ENCODE measurements at regions not wholly inside any gene's neighbourhood (a gene's known extent, or its start where the extent isn't known, plus 50 kb on each side); places are given as distances from the start of the nearest gene placed in this dataset.
"Not testable (repeated sequence)": the region's sequence is repeated elsewhere in the genome, so short reads cannot be mapped to it uniquely, and the experiment has no call there.

DNA sequence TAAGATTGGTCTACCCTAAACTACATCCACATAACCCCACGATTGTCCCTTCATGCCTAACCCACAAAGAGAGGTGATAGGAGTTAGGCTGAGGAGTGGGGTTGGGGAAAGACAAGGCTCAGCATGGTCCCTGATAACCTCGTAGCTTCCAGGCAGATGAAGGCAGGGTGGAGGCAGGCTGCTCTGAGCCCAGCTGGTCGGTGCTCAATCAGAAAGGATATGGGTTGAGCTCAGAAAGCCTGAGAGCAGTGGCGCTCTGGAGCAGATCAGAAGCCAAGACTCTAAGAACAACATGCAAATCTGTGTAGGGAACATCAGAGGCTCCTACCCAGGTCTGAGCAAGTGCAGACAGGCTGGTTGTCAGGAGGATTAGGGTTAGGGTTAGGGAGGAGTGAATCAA is 353.0 kb downstream of the GOLGA6L6 start:
- TF ChIP-seq, protein P1, sequence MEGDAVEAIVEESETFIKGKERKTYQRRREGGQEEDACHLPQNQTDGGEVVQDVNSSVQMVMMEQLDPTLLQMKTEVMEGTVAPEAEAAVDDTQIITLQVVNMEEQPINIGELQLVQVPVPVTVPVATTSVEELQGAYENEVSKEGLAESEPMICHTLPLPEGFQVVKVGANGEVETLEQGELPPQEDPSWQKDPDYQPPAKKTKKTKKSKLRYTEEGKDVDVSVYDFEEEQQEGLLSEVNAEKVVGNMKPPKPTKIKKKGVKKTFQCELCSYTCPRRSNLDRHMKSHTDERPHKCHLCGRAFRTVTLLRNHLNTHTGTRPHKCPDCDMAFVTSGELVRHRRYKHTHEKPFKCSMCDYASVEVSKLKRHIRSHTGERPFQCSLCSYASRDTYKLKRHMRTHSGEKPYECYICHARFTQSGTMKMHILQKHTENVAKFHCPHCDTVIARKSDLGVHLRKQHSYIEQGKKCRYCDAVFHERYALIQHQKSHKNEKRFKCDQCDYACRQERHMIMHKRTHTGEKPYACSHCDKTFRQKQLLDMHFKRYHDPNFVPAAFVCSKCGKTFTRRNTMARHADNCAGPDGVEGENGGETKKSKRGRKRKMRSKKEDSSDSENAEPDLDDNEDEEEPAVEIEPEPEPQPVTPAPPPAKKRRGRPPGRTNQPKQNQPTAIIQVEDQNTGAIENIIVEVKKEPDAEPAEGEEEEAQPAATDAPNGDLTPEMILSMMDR (IDR thresholded peaks at IDR 0.05), result not testable (repeated sequence)
- not testable (repeated sequence) for TF ChIP-seq POLR2AphosphoS5 (IDR thresholded peaks at IDR 0.05); POLR2A (IDR thresholded peaks at IDR 0.05; ENCODE audit: low read depth); EP300 (IDR thresholded peaks at IDR 0.05)
